Amygdala (tissue), 56 donors: ENCODE measurements at regions not wholly inside any gene's neighbourhood (a gene's known extent, or its start where the extent isn't known, plus 50 kb on each side); places are given as distances from the start of the nearest gene placed in this dataset.
"Not testable (repeated sequence)": the region's sequence is repeated elsewhere in the genome, so short reads cannot be mapped to it uniquely, and the experiment has no call there.

Experiments used
- DNase-seq, 56 donors: peaks; one replicate each; lab custom pipeline; 2025; lab: John Stamatoyannopoulos, UW

DNA sequence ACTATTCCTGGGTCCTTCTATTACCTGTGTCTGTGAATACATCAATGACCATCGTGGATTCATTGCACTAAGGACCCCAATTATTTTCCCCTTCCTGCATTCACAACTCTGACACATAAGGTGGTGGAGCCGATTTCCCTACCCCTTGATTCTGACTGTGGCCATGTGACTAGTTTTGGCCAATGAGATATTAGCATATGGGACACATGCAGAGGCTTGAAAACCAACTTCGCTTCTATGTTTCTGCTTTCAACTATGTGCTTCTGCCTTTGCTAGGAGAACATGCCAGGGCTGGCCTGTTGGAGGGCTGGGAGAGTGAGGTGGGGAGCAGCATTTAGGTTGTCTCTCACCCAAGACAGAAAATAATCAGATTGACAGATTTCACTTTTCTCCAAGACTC lies 483.1 kb upstream of the JAG1 start:
- no peak for DNase-seq

- no peak for DNase-seq
These were observed 484.3 kb upstream of the JAG1 start for GRCh38 chr20:11158146-11158545.

DNA sequence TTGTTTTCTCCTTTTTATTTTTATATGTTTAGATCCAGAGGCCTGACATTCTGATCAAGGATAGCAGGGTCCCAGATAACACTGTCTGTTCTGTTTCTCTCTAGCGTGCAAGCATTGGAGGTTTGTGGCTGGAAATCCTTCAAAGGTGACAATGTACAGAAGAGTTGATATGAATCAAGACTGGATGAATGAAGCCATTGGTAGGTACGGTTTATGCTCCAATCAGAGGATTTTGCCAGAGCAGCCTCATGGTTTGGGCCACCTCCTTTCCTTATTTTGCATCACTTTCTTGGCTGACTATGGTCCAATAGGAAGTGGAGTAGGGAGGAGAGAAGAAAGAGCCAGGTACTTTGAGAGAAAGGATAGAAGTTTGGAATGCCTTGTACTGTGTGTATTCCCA lies 484.8 kb upstream of the JAG1 start:
- no peak for DNase-seq

- peak in 40 of 56 donors; percentile 1 to 70 (median 14) for DNase-seq
These were observed 485.9 kb upstream of the JAG1 start for GRCh38 chr20:11159728-11160127.

DNA sequence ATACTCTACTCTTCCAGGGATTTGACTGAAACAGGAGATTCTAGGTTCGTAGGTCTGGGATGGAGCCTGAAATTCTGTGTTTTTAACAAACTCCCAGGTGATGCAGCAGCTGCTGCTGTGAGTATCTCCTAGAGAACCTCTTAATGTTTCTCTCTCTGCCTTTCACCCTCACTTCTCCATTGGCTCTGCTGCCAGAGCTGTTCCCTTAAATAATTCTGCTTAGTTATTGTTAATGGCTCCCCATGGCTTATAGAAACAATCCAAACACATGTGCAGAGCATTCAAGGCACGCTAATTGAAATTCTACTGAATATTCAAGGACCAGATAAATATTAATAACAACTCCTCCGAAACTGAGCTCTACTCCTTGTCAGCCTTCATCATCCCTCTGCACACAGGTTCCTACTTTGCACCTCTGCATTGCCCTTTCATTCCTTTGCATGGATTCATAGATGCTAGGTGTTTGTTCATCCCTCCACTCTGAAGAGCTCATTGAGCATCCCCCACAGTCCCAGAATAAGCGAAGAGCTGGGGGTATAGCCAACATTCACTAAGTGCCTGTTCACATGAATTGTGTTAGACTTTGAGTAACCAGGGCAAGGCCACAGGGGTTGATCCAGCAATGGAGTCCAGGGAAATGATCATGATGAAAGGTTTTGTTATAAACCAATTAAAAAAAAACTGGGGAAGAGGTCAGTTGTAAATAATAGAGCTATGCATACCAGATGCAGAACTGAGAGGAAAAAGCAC lies 488.4 kb upstream of the JAG1 start:
- no peak for DNase-seq

GRCh38 chr20:11165789-11166188 lies 492.0 kb upstream of the JAG1 start:
- DNase-seq, result no peak

GRCh38 chr20:11166712-11167111 lies 492.9 kb upstream of the JAG1 start:
- no peak for DNase-seq

DNA sequence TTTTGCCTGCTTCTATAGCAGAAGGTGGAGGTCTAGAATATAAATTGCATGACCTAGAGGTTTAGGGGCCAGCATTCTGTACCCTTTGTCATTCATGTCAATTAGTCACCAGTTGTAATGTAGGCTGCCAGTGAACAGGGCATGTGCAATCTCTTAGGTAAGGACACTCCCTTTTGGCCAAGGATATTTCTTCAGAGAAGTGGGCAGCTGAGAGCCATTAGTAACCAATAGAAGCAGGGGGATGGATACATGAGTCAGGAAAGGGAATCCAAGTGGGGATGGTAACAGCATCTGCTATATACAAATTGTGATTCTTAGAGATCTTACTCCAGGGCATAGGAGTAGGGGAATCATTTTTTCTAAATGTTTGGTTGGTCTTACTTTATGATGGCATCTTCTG lies 494.2 kb upstream of the JAG1 start:
- no peak for DNase-seq

GRCh38 chr20:11170025-11170424 lies 496.2 kb upstream of the JAG1 start:
- no peak for DNase-seq

DNA sequence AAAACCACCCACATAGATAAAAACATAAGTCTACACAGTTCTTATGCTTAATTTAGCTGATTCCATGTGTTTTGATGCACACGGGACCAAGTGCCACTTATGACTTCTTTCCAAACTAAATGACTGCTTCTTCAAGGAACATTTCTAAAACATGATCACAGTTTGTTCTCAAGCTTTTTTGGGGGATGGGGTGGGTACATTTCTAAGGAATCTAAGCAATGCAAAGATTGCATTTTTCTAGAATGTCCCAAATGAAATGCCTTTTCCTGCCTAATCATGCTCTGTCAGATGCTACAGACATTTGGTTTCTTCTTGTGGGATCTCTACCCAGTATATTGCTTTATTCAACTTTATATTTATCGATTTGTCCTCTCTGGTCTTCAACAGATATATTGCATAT lies 496.8 kb upstream of the JAG1 start:
- DNase-seq, result no peak

- DNase-seq, result no peak
These were observed 499.1 kb upstream of the JAG1 start for GRCh38 chr20:11172881-11173280.

- DNase-seq, result no peak
These were observed 500.1 kb upstream of the JAG1 start for GRCh38 chr20:11173916-11174315.

GRCh38 chr20:11174861-11175260 lies 501.1 kb upstream of the JAG1 start:
- DNase-seq, result no peak

GRCh38 chr20:11176431-11176830 lies 502.6 kb upstream of the JAG1 start:
- DNase-seq, result no peak

DNA sequence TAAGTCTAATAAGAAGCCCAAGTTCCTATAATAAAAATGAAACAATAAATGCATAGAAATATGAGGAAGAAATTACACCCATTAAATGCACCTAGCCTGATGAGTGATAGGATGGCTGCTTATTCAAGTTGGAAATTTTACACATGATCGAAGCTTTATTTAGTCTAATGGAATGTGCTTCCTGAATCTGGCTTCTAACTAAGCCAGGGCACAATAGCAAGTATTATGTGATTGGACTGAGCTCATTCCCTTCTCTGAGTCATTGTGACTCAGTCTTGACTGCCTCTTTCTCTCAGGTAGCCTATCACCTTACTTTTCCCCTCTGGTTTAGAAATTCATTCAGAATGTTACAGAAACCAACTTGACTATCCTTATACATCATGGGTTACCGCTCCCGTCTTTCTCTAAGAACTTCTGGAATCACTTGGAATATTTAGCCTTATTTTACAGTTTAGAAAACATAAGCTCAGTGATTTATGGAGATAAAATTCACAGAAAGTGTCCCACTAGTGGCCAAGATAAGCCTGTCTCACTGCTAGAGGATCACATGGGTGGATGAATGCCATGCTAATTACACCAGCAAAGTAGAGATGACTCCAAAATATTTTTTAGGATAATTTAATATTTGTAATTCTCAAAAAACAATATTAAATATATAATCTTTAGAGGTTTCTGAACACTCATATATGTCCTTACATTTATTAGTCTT lies 505.3 kb upstream of the JAG1 start:
- DNase-seq, result no peak

DNA sequence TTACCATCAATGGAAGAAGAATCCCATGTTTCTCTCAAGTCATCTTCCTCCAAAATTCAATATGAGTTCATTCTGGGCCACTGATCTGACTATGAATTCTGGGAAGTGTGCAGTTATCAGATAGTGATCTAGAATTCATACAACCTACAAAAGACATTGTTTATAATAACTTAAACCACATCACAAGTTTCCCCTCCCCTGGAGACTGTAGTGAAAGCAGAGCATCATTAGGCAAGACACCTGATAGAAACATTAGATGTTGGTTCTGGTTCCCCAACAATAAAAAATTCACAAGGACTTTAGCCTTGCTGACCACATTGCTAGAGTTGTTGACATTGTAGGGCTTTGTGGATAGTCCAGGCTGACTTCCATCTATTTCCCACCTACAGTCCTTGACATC lies 506.4 kb upstream of the JAG1 start:
- DNase-seq, result no peak

- not testable (repeated sequence) for DNase-seq
These were observed 507.3 kb upstream of the JAG1 start for GRCh38 chr20:11181129-11181528.

- no peak for DNase-seq
These were observed 508.2 kb upstream of the JAG1 start for GRCh38 chr20:11181966-11182365.

GRCh38 chr20:11182720-11183119 lies 508.9 kb upstream of the JAG1 start:
- DNase-seq, result peak in 3 of 56 donors; percentile 3 to 7 (median 7)

GRCh38 chr20:11186301-11187008 lies 512.7 kb upstream of the JAG1 start:
- no peak for DNase-seq

GRCh38 chr20:11188843-11189603 lies 515.2 kb upstream of the JAG1 start:
- no peak for DNase-seq
